ENCODE measurements at regions not wholly inside any gene's neighbourhood (a gene's known extent, or its start where the extent isn't known, plus 50 kb on each side); places are given as distances from the start of the nearest gene placed in this dataset.

DNA sequence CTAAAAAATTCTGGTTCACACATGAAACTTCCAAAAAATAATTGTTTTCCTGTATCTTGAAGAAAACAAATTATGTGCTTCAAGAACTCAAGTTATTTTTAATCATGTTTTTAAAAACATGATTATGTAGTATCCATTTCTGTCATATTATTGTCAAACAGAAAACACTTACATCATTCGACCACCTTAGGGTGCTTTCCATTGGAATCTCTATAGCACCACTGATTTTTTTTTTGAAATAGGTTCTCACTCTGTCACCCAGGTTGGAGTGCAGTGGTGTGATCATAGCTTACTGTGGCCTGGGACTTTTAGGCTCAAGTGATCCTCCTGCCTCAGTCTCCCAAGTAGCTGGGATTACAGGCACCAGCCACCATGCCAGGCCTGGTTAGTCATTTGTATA lies 457.3 kb downstream of the SI start:
- TF ChIP-seq, protein P1, sequence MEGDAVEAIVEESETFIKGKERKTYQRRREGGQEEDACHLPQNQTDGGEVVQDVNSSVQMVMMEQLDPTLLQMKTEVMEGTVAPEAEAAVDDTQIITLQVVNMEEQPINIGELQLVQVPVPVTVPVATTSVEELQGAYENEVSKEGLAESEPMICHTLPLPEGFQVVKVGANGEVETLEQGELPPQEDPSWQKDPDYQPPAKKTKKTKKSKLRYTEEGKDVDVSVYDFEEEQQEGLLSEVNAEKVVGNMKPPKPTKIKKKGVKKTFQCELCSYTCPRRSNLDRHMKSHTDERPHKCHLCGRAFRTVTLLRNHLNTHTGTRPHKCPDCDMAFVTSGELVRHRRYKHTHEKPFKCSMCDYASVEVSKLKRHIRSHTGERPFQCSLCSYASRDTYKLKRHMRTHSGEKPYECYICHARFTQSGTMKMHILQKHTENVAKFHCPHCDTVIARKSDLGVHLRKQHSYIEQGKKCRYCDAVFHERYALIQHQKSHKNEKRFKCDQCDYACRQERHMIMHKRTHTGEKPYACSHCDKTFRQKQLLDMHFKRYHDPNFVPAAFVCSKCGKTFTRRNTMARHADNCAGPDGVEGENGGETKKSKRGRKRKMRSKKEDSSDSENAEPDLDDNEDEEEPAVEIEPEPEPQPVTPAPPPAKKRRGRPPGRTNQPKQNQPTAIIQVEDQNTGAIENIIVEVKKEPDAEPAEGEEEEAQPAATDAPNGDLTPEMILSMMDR (IDR thresholded peaks at IDR 0.05; ENCODE audit: extremely low read depth, insufficient read depth, missing control alignments), result no peak
- in situ Hi-C loops (cut with MboI; ENCODE audit: low pct_unique_long_range_greater_than_20kb, low sequenced_read_pairs, unreplicated experiment), result no loop called here
- DNase-seq (ENCODE audit: low spot score), result no peak

DNA sequence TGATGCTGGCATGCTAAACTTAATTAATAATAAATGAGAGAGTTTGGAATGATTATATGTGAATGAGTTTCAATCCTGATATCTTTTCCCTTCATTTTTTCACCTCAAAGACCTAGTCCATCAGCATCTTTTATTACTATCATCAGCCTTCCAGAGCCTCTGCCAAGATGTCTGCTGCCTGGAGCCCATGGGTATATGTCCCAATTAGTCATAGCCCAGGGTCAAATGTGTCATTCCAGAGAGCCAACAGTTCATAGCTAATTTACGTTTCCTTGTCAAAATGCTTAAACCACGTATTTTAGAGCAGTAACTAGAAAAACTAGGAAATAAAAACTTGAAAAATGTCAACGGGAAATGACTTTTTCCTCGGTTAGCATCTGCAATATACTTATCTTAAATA lies 457.9 kb downstream of the SI start:
- TF ChIP-seq, protein P1 (IDR thresholded peaks at IDR 0.05; ENCODE audit: extremely low read depth, insufficient read depth, missing control alignments), result no peak
- in situ Hi-C loops (cut with MboI; ENCODE audit: low pct_unique_long_range_greater_than_20kb, low sequenced_read_pairs, unreplicated experiment), result no loop called here
- no peak for DNase-seq (ENCODE audit: low spot score)

DNA sequence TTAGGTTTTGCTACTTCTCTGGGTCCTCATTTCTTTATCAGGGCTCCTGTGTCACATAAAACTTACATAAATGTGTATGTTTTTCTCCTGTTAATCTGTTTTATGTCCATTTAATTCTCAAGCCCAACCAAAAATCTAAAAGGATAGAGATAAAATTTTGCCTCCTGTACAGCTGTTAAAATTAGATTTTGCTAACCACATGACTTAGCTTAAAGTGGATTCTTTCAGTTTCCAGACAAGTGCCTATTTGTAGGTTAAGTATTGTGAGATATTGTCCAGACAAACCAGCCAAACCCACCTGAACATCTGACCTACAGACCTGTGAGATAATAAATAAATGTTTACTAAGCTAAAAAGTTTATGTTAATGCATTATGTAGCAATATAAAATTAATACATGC lies 465.5 kb downstream of the SI start:
- in situ Hi-C loops (cut with MboI; ENCODE audit: low pct_unique_long_range_greater_than_20kb, low sequenced_read_pairs, unreplicated experiment), result no loop called here
- TF ChIP-seq, protein P1 (IDR thresholded peaks at IDR 0.05; ENCODE audit: extremely low read depth, insufficient read depth, missing control alignments), result no peak
- DNase-seq (ENCODE audit: low spot score), result no peak

DNA sequence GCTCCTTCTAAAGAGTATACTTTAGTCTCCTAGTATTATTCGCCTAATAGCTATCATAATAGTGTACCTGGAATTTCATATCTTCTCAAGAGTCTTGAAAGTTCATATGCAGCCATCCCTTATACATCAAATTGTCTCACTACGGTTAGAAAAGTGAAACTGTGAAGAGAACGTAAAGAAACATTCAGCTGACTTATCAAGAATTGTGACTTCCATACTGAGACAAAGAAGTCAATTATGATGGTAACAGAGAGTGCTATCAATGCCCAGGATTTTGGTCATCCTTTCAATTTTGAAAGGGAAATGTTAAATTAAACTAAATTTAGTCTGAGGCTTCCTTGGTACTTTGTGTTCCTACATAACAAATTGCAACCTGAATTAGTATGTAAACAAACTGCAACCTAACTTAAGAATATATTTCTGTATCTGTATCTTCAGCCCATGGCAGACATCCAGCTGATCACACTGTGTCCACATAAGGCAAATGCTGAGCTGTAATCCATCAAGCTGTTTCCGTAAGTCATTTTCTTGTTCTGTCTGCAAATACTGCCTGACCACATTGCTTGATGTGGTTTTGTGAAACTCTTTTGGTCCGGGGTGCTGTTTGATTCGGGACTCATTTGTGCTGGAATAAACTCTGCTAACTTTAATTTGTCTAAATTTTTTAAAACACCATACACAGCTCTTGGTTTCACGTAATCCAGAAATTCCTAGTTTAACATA lies 469.6 kb downstream of the SI start:
- DNase-seq (ENCODE audit: low spot score), result no peak
- TF ChIP-seq, protein P1 (IDR thresholded peaks at IDR 0.05; ENCODE audit: extremely low read depth, insufficient read depth, missing control alignments), result no peak
- in situ Hi-C loops (cut with MboI; ENCODE audit: low pct_unique_long_range_greater_than_20kb, low sequenced_read_pairs, unreplicated experiment), result no loop called here

DNA sequence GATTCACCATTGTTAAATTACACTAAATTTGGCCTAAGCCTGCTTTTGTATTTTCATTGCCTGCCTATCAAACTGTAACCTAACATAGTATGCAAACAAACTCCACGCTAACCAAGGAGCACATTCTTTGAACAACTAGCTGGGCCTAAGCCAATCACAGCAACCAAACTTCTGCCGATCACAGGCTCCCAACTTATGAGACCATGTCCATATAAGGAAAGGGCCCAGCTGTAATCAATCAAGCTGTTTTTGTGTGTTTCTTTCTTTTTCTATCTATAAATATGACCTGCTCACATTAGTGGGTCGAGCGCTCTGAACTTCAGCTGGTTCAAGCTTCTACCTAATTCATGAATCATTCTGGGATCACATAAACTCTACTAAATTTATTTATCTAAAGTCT lies 473.6 kb downstream of the SI start:
- TF ChIP-seq, protein P1 (IDR thresholded peaks at IDR 0.05; ENCODE audit: extremely low read depth, insufficient read depth, missing control alignments), result no peak
- in situ Hi-C loops (cut with MboI; ENCODE audit: low pct_unique_long_range_greater_than_20kb, low sequenced_read_pairs, unreplicated experiment), result no loop called here
- DNase-seq (ENCODE audit: low spot score), result no peak

DNA sequence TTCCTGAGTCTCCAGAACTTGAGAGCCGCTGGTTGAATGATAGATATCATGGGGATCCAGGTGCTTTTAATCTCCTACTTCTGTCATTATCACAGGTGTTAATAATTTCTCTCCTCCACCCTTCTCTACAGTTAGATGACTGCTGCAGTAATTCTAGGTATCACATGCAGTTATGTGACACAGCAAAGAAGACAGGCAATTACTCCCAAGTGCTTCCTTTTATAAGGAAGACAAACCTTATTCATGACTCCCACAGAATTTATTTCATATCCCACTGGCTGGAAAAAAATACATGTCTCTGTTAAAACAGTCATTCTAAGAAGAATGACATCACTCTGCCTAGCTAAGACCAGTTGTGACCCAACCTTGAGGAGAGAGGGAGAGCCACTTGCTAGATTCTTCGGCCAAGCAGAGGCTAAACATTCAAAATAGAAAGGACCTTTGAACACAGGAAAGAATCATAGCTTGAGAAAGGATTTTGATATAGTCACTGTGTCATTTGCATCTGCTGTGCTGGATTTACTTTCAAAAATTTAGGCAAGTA lies 500.6 kb downstream of the SI start:
- TF ChIP-seq, protein P1 (IDR thresholded peaks at IDR 0.05; ENCODE audit: extremely low read depth, insufficient read depth, missing control alignments), result no peak
- in situ Hi-C loops (cut with MboI; ENCODE audit: low pct_unique_long_range_greater_than_20kb, low sequenced_read_pairs, unreplicated experiment), result no loop called here
- DNase-seq (ENCODE audit: low spot score), result no peak

Measured in GM13977 (cell line).